B cell (primary cell): ENCODE measurements at regions not wholly inside any gene's neighbourhood (a gene's known extent, or its start where the extent isn't known, plus 50 kb on each side); places are given as distances from the start of the nearest gene placed in this dataset.

Source experiments
- CTCF ChIP-seq: fragments of 200-600 bp; IDR thresholded peaks from one replicate; pipeline ENCODE4 v1.8.0; 2022; ENCODE audit warnings: antibody characterized with exemption, mild to moderate bottlenecking
- EZH2 ChIP-seq: IDR thresholded peaks from 2 replicates; pipeline ENCODE4 v1.6.1; 2012; ENCODE audit warnings: borderline replicate concordance, low read depth, mild to moderate bottlenecking, moderate library complexity, low read length; ENCODE audit not compliant: insufficient read depth, poor library complexity, severe bottlenecking

- TF ChIP-seq CTCF: no peak
- TF ChIP-seq EZH2: no peak
Observed at GRCh38 chr6:134575221-134575620, 257.3 kb upstream of the SGK1 start.
